Endothelial cell of umbilical vein (primary cell): ENCODE measurements at regions not wholly inside any gene's neighbourhood (a gene's known extent, or its start where the extent isn't known, plus 50 kb on each side); places are given as distances from the start of the nearest gene placed in this dataset.

ENCODE experiments used
- BruUV-seq: library from RNA; stranded (reverse); fragments of 400-500 nt; replicated peaks from 2 replicates; lab custom pipeline; 2021; lab: Mats Ljungman, UMichigan
- CTCF ChIA-PET: fragments of 300-600, 350-600 bp; sonication (Branson Sonifier 250); formaldehyde crosslinking; loops from one replicate; lab custom pipeline; 2021; ENCODE audit warnings: antibody characterized with exemption, inconsistent platforms; lab: Charles Lee
- POLR2A ChIA-PET: fragments of 300-600, 350-600 bp; sonication (Branson Sonifier 250); formaldehyde crosslinking; loops from one replicate; lab custom pipeline; 2021; ENCODE audit warnings: antibody characterized with exemption, inconsistent platforms; lab: Charles Lee
- DNase-seq: peaks from one replicate; pipeline ENCODE4 v3.0.0-alpha.2; 2011; ENCODE audit warnings: low read depth, low spot score
- FAIRE-seq: peaks from 2 replicates; lab custom pipeline; 2011; peaks lifted over from hg19 to GRCh38; lab: Jason Lieb, UNC
- H2AFZ ChIP-seq: 2 replicates; pipeline ENCODE4 v1.6.0; 2012; ENCODE audit warnings: low read depth, low read length, control low read depth, inconsistent platforms
- H3K27ac ChIP-seq: 2 replicates; pipeline ENCODE4 v1.5.1; 2011; ENCODE audit warnings: low read depth, mild to moderate bottlenecking, control low read depth, low read length, moderate library complexity; ENCODE audit not compliant: insufficient read depth
- H3K27me3 ChIP-seq, 2 experiments: 2 replicates each; pipeline versions ENCODE4 v1.6.0 to v1.6.1; 2011; ENCODE audit warnings: low read length in 2 of 2, mixed read lengths in 1 of 2; ENCODE audit not compliant: control insufficient read depth in 2 of 2, insufficient read depth in 2 of 2
- H3K36me3 ChIP-seq, 2 experiments: 2 replicates in 1 of 2; 3 replicates in 1 of 2; pipeline ENCODE4 v1.5.1; 2011; ENCODE audit warnings: low read length in 2 of 2, mild to moderate bottlenecking in 1 of 2, moderate library complexity in 1 of 2; ENCODE audit not compliant: control insufficient read depth in 2 of 2, insufficient read depth in 2 of 2; ENCODE audit errors: extremely low read depth in 1 of 2
- H3K4me1 ChIP-seq: 3 replicates; pipeline ENCODE4 v1.5.1; 2011; ENCODE audit warnings: mild to moderate bottlenecking, low read length; ENCODE audit not compliant: control insufficient read depth, insufficient read depth; ENCODE audit errors: extremely low read depth
- H3K4me2 ChIP-seq: 2 replicates; pipeline ENCODE4 v1.6.1; 2011; ENCODE audit warnings: low read length, control low read depth, mixed read lengths; ENCODE audit not compliant: insufficient read depth
- H3K4me3 ChIP-seq, 3 experiments: fragments of 200-600 bp in 1 of 3; sonication (generic), shearing (Covaris generic) in 1 of 3; replicated peaks in 1 of 3; 2 replicates each; pipeline ENCODE4 v1.5.1; 2011 to 2016; ENCODE audit warnings: control low read depth in 3 of 3, low read length in 3 of 3, mild to moderate bottlenecking in 2 of 3, inconsistent platforms in 1 of 3, low read depth in 1 of 3, moderate library complexity in 1 of 3; ENCODE audit not compliant: insufficient read depth in 1 of 3
- H3K79me2 ChIP-seq: 2 replicates; pipeline ENCODE4 v1.6.0; 2012; ENCODE audit warnings: low read length, inconsistent platforms; ENCODE audit not compliant: control insufficient read depth, insufficient read depth
- H3K9ac ChIP-seq: replicated peaks from 2 replicates; pipeline ENCODE3; 2011; ENCODE audit warnings: low read length, control low read depth; ENCODE audit not compliant: insufficient read depth; ENCODE audit errors: extremely low read depth
- H3K9me1 ChIP-seq: replicated peaks from 3 replicates; pipeline ENCODE4 v1.6.0; 2011; ENCODE audit warnings: mild to moderate bottlenecking, low read length; ENCODE audit not compliant: control insufficient read depth, insufficient read depth; ENCODE audit errors: extremely low read depth
- H3K9me3 ChIP-seq: replicated peaks from 2 replicates; pipeline ENCODE4 v1.5.1; 2012; ENCODE audit warnings: low read length, inconsistent platforms; ENCODE audit not compliant: control insufficient read depth, insufficient read depth
- H4K20me1 ChIP-seq: replicated peaks from 2 replicates; pipeline ENCODE3; 2011; ENCODE audit warnings: mild to moderate bottlenecking, low read length; ENCODE audit not compliant: control insufficient read depth, insufficient read depth; ENCODE audit errors: extremely low read depth
- EZH2 ChIP-seq: IDR thresholded peaks from 2 replicates; pipeline ENCODE4 v1.6.1; 2012; ENCODE audit warnings: borderline replicate concordance, low read depth, mild to moderate bottlenecking, moderate library complexity, low read length, inconsistent platforms; ENCODE audit not compliant: severe bottlenecking
- FOS ChIP-seq: IDR thresholded peaks from 2 replicates; pipeline ENCODE4 v1.6.1; 2011; ENCODE audit warnings: mild to moderate bottlenecking, low read length, moderate library complexity, borderline replicate concordance; ENCODE audit not compliant: insufficient read depth
- GATA2 ChIP-seq: IDR thresholded peaks from 2 replicates; pipeline ENCODE4 v1.7.0; 2011; ENCODE audit warnings: low read depth, mild to moderate bottlenecking, moderate library complexity, mixed read lengths, low read length; ENCODE audit not compliant: insufficient read length, insufficient read depth
- JUN ChIP-seq: IDR thresholded peaks from 2 replicates; pipeline ENCODE4 v1.6.1; 2011; ENCODE audit warnings: borderline replicate concordance, low read depth; ENCODE audit not compliant: insufficient read length, insufficient read depth
- MYC ChIP-seq: IDR thresholded peaks from one replicate; pipeline ENCODE4 v1.6.1; 2011; ENCODE audit warnings: mild to moderate bottlenecking, low read depth, low read length
- POLR2A ChIP-seq: IDR thresholded peaks from 2 replicates; pipeline ENCODE4 v1.6.1; 2012; ENCODE audit warnings: low read depth, mild to moderate bottlenecking, control low read depth, low read length
- POLR2AphosphoS5 ChIP-seq: IDR thresholded peaks from 2 replicates; pipeline ENCODE4 v1.6.1; 2012; ENCODE audit warnings: low read depth, mild to moderate bottlenecking, control low read depth, low read length, moderate library complexity; ENCODE audit not compliant: insufficient read depth
- dilution Hi-C: fragments of 300-500 bp; cut with MboI; formaldehyde crosslinking; loops from one replicate; pipeline ENCODE4 v1.15.0; 2019; ENCODE audit warnings: low sequenced_read_pairs; ENCODE audit not compliant: extremely low pct_ligation_motif_present
- intact Hi-C: fragments of 100-400 bp; cut with micrococcal nuclease; formaldehyde crosslinking; loops from one replicate; pipeline ENCODE4 v1.10.0; 2022
- TF ChIP-seq, protein P1 (sequence below), 2 donors: IDR thresholded peaks; 1 replicate in 1 of 2; 2 replicates in 1 of 2; pipeline ENCODE4 v1.5.1; 2011; ENCODE audit warnings: low read length in 2 of 2, mild to moderate bottlenecking in 2 of 2, moderate library complexity in 2 of 2, control low read depth in 1 of 2, inconsistent platforms in 1 of 2, low read depth in 1 of 2; ENCODE audit not compliant: insufficient read depth in 1 of 2; ENCODE audit errors: extremely low read depth in 1 of 2
- TF ChIP-seq, protein P2 (sequence below): IDR thresholded peaks from 2 replicates; pipeline ENCODE4 v1.6.1; 2011; ENCODE audit not compliant: insufficient read depth, insufficient read length

DNA sequence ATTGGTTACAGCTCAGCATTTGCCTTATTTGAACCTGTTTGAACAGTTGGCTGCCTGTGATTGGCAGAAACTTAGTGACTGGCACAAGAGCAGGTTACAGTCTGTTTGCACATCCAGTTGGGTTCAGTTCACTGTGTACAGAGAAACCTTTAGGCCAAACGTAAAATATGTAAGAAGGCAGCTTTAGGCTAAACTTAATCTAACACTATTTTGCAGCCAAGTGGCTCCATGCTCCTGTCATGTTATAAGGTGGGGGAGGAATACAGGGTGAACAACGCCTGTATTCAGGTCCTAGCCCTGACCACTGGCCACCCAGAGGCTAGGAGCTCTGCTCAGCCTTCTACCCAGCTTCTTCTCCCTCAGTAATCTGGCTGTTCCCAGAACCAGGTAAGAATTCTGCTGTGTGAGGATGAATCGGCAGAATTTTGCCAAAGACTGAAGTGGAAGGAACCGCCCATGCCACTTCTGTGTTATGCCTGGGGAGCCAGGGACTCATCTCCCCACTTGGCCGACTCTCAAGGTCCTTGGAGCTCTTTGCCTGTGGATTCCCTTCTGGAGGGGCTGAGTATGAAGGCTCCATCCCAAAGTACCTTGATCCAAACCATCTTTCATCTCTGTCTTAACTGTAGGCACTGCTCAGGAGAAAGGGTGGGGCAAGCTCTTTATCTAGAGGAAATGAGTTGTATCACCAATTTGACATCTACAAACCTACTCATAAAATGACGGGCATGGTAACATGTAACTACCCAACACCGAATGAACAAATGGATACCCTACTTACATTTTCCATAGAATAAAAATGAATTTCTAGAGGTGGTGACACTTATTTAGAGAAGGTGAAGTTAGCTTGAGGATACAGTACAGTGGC is 164.4 kb upstream of the NAMPT start:
- DNase-seq (no peak), FAIRE-seq (no peak)
- Histone ChIP-seq H3K79me2 (no peaks in the 10 kb centered on the region), H3K27ac (no peak overlapping the region), H3K4me2 (no peak overlapping the region), H4K20me1 (no peaks in the 10 kb centered on the region), H3K36me3 (no peaks in the 10 kb centered on the region), H3K4me1 (no peaks in the 10 kb centered on the region), H3K9me1 (no peaks in the 10 kb centered on the region), H3K9ac (no peak overlapping the region), H3K9me3 (no peaks in the 10 kb centered on the region), H2AFZ (peak overlapping the region; percentile 57), H3K4me3 (no peak overlapping the region), H3K27me3 (no peaks in the 10 kb centered on the region)
- intact Hi-C loops, result no loop called here
- no TSS peak for BruUV-seq
- ChIA-PET CTCF (interaction anchor here (0.7 to 2.6 kb wide), 4 partner anchors 13 to 273 kb away, joined by 3 to 11 read pairs (median 6); no protein-coding TSS in a partner anchor), POLR2A (no interaction called here)
- TF ChIP-seq, protein P1, sequence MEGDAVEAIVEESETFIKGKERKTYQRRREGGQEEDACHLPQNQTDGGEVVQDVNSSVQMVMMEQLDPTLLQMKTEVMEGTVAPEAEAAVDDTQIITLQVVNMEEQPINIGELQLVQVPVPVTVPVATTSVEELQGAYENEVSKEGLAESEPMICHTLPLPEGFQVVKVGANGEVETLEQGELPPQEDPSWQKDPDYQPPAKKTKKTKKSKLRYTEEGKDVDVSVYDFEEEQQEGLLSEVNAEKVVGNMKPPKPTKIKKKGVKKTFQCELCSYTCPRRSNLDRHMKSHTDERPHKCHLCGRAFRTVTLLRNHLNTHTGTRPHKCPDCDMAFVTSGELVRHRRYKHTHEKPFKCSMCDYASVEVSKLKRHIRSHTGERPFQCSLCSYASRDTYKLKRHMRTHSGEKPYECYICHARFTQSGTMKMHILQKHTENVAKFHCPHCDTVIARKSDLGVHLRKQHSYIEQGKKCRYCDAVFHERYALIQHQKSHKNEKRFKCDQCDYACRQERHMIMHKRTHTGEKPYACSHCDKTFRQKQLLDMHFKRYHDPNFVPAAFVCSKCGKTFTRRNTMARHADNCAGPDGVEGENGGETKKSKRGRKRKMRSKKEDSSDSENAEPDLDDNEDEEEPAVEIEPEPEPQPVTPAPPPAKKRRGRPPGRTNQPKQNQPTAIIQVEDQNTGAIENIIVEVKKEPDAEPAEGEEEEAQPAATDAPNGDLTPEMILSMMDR (IDR thresholded peaks at IDR 0.05; ENCODE audit: extremely low read depth in 1 of 2, insufficient read depth in 1 of 2, low read depth in 1 of 2, low read length in 2 of 2), result no peak
- TF ChIP-seq EZH2, result no peak
- TF ChIP-seq POLR2AphosphoS5, result no peak
- no peak for TF ChIP-seq POLR2A
- no peak for TF ChIP-seq FOS
- TF ChIP-seq GATA2, result no peak
- TF ChIP-seq MYC, result no peak
- no peak for TF ChIP-seq JUN
- TF ChIP-seq, protein P2, sequence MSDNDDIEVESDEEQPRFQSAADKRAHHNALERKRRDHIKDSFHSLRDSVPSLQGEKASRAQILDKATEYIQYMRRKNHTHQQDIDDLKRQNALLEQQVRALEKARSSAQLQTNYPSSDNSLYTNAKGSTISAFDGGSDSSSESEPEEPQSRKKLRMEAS, result no peak
- dilution Hi-C loops, result no loop called here
